Left cardiac atrium (tissue), 4 donors: ENCODE measurements at regions not wholly inside any gene's neighbourhood (a gene's known extent, or its start where the extent isn't known, plus 50 kb on each side); places are given as distances from the start of the nearest gene placed in this dataset.

Source experiments
- ATAC-seq, 2 donors: fragments of 200-7000 bp; cut with Tn5 transposase; one replicate each; pipeline ENCODE4 v1.9.1; 2020; ENCODE audit warnings: mild to moderate bottlenecking in 2 of 2, moderate library complexity in 2 of 2
- DNase-seq: peaks from one replicate; pipeline ENCODE4 v3.0.0-alpha.2; 2020
- intact Hi-C, 2 donors: fragments of 100-400 bp; cut with DNase I; formaldehyde crosslinking; loops; one replicate each; pipeline versions ENCODE4 v1.14.1 to v1.15.1; 2022 to 2023
- donor health status: DM: no; HTN: yes; CAD: no.
- donor health status: DM: no; HTN: yes; CAD: no; lungs with severe emphysema.
- donor health status: DM: yes; HTN: yes; CAD: no.
- donor health status: Dilated cardiomyopathy.

GRCh38 chrX:109312757-109313156 is 169.1 kb downstream of the GUCY2F start:
- ATAC-seq (no peak), DNase-seq (no peak)
- intact Hi-C loops, result no loop called here

- DNase-seq (no peak), ATAC-seq (no peak)
- intact Hi-C loops, result no loop called here
Observed at GRCh38 chrX:109310031-109310430, 171.9 kb downstream of the GUCY2F start.

DNA sequence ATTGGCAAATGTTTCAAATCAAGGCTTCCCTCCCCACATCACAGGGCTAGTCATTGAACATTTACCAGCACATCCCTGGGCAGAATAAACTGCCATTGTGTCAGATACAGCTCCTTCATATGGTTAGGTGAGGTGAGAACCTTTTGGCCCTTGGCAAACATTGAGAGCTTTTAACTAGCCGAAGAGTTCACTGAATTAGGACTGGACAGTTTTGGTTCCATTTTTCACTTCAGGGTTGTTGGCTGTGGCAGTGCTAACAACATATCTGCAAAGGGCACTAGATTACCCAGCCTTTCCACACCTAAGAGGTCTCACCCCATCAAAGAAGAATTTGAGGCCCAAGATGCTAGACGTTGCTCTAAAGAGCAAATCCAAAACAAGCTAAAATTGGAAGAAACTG is 180.7 kb downstream of the GUCY2F start:
- intact Hi-C loops, result no loop called here
- ATAC-seq, result no peak
- no peak for DNase-seq

DNA sequence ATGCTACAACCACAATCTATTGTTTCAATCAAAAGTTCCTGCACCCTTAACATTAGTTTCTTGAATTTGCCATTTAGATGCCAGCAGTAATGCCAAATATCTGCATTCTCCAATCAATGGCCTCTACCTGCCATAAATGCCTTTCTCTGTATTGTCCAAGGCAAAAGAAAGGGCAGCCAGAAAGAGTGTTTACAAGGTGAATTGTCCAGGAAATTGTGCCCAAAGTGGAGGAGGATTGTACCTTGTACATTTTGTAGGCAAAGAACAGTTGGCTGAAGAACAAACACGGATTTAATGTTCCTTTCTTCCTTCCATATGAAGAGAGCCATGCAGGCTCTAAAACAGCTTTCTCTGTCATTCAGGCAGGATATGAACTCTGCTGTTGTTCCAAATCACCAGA is 181.5 kb downstream of the GUCY2F start:
- no peak for ATAC-seq
- intact Hi-C loops, result no loop called here
- no peak for DNase-seq

GRCh38 chrX:109299091-109299490 is 182.8 kb downstream of the GUCY2F start:
- no peak for DNase-seq
- ATAC-seq, result no peak
- intact Hi-C loops, result no loop called here

DNA sequence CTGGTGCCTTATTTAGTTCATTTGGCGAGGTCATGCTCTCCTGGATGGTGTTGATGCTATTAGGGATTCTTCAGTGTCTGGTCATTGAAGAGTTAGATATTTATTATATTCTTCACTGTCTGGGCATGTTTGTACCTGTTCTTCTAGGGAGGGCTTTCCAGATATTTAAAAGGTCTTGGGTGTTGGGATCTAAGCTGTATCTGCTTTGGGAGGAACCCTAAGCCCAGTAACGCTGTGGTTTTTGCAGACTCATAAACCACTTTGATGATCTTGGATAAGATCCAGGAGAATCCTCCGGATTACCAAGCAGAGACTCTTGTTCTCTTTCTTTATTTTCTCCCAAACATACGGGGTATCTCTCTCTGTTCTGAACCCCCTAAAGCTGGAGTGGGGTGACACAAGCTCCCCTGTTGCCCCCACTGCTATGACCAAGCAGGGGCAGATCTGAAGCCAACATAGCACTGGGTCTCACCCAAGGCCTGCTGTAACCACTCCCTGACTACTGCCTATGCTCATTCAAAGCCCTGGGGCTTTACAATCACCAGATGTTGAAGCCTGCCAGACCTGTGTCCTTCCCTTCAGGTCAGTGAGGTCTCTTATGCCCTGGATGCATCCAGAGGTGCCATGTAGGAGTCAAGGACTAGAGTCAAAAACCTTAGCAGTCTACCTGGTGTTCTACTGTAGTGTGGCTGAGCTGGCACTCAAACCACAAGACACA is 187.6 kb downstream of the GUCY2F start:
- ATAC-seq (no peak), DNase-seq (no peak)
- intact Hi-C loops, result no loop called here

- intact Hi-C loops, result no loop called here
- ATAC-seq (no peak), DNase-seq (no peak)
Observed at GRCh38 chrX:109283870-109284269, 198.0 kb downstream of the GUCY2F start.

DNA sequence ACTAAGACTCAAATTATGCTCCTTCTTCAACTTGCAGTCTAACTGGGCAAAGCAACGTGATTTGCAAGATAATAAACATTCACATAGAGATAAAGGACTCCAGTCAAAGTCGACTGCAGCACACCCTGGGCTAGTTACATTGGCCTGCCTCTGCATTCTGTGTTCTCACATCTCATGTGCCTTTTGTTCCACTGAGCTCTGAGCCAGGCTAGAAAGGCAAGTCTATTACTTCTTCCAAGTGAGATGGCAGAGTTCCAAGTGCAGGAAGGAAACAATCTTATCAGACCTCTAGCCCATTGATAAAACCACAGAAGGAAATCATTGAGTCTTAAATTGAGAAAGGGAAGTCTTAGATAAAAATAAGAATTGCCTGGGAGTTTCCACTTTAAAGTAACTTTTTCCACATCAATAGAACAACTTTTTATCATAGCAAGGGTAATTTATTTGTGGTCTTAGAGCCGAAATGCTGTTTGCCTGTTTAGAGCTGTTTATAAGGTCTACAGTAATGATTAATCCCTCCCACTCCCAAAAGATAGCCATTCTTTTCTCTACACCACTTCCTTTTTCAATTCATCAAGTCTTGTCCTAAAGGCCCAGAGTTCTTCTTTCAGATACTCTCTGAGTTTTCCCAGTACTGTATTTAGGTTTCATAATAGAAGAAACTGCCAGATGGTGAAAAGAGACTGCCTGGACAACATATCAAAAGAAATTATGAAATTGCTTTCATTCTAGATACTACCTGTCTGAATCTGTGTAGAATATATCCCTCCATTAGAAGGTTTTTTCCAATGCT is 200.2 kb downstream of the GUCY2F start:
- ATAC-seq (peak; percentile 52 to 65), DNase-seq (peak; percentile 19)
- intact Hi-C loops, result no loop called here

GRCh38 chrX:109274806-109275205 is 207.1 kb downstream of the GUCY2F start:
- intact Hi-C loops, result no loop called here
- ATAC-seq (no peak), DNase-seq (no peak)

- DNase-seq, result no peak
- intact Hi-C loops, result no loop called here
- peak; percentile 15 to 40 for ATAC-seq
Observed at GRCh38 chrX:109270580-109271484, 211.1 kb downstream of the GUCY2F start.

DNA sequence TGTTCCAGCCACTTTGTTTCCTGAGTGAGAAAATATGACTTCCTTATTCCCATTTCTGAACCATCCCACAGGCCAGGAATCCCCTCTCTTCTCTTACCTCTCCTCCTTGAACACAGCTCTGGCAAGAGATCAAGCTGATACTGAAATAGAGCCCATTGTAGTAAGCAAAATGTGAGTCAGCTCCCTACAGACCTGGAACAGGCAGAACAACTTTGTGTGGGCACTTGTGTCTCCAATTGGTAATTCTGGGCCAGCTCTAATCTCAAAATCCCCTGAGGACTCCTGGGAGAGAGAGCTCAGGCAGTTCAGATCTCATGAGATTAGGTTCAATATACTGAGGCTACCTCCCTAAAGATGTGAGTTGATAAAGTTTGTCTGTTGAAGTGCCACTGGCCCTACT is 213.5 kb downstream of the GUCY2F start:
- no peak for ATAC-seq
- intact Hi-C loops, result no loop called here
- DNase-seq, result no peak

DNA sequence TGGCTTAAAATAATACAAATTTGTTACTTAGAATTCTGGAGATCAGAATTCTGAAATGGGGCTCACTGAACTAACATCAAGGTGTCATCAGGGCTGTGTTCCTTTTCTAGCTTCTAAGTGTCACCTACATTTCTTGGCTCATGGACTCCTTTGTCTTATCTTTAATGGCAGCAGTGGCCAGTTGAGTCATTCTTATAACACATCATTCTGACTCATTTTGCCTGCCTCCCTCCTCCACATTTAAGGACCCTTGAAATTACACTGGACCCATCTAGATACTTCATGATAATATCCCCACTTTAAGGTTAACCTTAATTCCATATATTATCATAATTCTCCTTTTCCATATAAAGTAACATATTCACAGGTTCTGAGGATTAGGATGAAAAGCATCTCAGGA is 215.9 kb downstream of the GUCY2F start:
- DNase-seq (no peak), ATAC-seq (no peak)
- intact Hi-C loops, result no loop called here

DNA sequence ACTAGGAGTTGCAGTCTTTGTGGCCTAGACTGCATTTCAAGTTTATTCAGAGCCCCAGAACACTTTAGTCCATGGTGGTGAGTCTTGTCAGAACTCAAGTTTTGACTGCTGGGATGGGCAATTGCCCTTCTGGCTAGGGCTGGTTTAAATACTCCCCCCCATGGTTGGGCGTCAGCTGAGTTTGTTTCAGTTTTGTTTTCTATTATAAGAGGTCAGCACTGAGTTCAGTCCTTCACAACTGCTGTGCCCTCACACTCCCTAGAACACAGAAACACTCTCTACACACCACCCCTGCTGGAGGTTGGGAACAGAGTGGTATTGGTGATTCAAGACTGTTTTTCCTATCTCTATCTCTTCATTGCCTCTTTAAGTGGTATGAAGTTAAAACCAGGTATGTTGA is 217.0 kb downstream of the GUCY2F start:
- ATAC-seq (no peak), DNase-seq (no peak)
- intact Hi-C loops, result no loop called here

- intact Hi-C loops, result no loop called here
- DNase-seq, result no peak
- no peak for ATAC-seq
Observed at GRCh38 chrX:109261279-109261678, 220.6 kb downstream of the GUCY2F start.

DNA sequence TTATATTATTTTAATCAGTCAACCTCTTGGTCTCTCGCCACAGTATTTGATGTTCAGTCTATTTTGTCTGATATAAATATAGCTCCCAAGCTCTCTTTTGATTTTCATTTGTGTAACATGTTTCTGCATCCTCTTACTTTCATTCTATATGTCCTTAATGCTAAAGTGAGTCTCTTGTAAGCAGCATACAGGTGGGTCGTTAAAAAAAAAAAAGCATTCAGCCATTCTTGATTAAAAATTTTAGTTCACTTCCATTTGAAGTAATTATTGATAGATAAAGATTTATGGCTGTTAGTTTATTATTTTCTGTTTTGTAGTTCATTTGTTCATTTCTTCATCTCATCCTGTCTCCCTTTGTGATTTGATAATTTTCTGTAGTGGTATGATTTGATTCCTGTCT is 229.1 kb downstream of the GUCY2F start:
- ATAC-seq (no peak), DNase-seq (no peak)
- intact Hi-C loops, result no loop called here

- ATAC-seq (no peak), DNase-seq (no peak)
- intact Hi-C loops, result no loop called here
Observed at GRCh38 chrX:109218761-109219160, 263.1 kb downstream of the GUCY2F start.

DNA sequence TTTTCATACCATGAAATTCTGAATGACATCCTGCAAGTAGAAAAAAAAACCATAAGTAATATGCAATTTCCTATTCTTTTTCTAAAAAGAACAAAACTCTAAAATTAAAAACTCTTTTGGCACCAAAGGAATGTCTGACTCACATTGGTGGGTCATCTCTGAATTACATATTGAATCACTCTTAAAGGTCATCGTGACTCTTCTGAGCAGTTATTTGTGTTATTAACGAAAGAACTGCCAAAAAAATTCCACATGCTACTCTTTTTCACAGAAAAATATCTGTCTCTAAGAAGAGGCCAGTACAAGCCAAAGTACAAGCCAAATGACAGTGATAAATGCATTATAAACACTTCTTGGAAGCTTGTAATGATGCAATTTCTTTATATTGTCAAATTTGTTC is 282.2 kb downstream of the GUCY2F start:
- intact Hi-C loops, result no loop called here
- DNase-seq (no peak), ATAC-seq (no peak)

DNA sequence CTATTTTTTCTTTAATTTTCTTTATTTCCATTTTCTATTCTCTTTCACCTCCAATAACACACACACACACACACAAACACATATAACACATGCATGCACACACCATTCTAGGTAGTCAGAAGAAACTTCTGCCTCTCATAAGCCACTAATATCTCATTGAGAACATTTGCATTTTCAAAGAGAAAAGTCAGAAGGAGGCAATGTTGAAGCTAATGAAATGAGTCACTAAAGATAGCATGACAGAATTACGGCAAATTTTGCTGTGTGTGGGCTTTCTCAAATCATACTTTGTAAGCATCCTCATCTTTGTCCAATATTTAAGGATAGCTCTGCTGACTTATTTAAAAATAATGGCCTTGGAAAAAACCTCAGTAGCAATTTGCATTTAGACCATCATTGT is 291.3 kb downstream of the GUCY2F start:
- intact Hi-C loops, result no loop called here
- ATAC-seq (no peak), DNase-seq (no peak)

DNA sequence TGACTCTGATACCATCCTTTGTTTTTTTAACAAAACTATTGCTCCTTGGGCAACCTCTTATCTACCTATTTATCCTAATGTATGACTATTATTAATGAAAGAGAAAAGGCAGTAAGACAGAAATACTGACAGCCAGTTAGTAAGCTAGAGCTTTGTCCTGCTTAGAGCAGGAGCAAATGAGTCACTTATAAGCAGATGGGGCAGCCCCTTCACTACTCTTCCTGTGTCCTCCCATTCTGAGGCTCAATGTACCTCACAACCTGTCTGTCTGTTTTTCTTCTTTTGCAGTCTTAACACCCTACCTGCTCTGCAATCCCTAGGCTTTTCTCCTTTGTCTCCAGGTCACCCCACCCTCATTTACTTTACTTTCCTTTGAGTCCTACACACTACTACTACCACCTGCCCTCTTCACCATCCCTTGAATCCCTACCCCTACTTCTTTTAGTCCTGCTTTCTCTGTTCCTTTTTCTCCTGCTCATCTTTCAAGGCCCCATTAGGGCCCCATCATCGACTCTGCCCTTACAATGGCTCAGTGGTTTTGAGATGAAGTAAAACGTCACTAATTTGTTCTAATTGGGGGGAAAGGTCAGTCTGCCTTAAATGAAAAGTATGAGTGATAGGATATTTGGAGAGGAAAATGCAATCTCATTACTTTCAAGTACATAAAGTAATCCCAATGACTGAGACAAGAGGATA is 294.3 kb downstream of the GUCY2F start:
- DNase-seq (no peak), ATAC-seq (no peak)
- intact Hi-C loops, result no loop called here
